ENCODE measurements at regions not wholly inside any gene's neighbourhood (a gene's known extent, or its start where the extent isn't known, plus 50 kb on each side); places are given as distances from the start of the nearest gene placed in this dataset.
A peak's percentile ranks its signal among the peaks of the same experiment; 100 is the strongest.

GRCh38 chr10:83673316-83673715 lies 466.0 kb upstream of the GHITM start:
- H3K27ac Mint-ChIP-seq, result no peak overlapping the region
- Histone ChIP-seq H3K9me3 (ENCODE audit: control insufficient read depth in 2 of 3, low read length in 3 of 3) (no peaks in the 10 kb centered on the region), H3K36me3 (ENCODE audit: control insufficient read depth in 2 of 3, insufficient read depth in 3 of 3, low read length in 3 of 3) (no peaks in the 10 kb centered on the region), H3K4me3 (ENCODE audit: low read length) (no peak overlapping the region), H3K27ac (ENCODE audit: low read depth, low read length) (no peak overlapping the region), H3K27me3 (ENCODE audit: control insufficient read depth in 2 of 2, insufficient read depth in 2 of 2, low read length in 2 of 2) (no peaks in the 10 kb centered on the region), H3K4me1 (ENCODE audit: control insufficient read depth in 2 of 2, insufficient read depth in 2 of 2, low read length in 2 of 2) (no peaks in the 10 kb centered on the region)
- H3K36me3 Mint-ChIP-seq, result no peaks in the 10 kb centered on the region
- no peaks in the 10 kb centered on the region for H3K4me1 Mint-ChIP-seq
- H3K27me3 Mint-ChIP-seq, result no peaks in the 10 kb centered on the region
- intact Hi-C loops (cut with micrococcal nuclease), result no loop called here
- peaks cover 0 to 8% (median 0%) of the 10 kb centered on the region in 11 donors for H3K9me3 Mint-ChIP-seq
- ChIA-PET CTCF (no interaction called here), POLR2A (no interaction called here)
- no peak for DNase-seq
- no peak overlapping the region for H3K4me3 Mint-ChIP-seq
- ATAC-seq, result no peak

DNA sequence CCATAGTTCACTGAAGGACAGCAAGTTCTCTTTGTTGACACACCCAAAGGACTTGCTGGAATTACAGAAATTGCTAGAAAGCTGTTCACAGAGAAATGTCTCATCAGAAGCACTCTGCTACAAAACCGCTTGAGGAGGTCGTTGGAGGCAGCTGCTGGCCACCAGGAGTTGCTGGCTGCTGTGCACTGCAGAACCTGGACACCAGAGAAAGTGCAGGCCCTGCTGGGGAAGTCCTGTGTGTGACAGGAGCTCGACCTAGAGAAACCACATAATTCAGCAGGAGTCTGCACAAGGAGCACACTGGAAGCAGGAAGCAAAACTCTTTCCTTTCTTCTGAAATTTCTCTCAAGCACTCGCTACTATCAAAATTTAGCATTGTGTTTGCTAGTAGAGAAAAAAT lies 461.5 kb upstream of the GHITM start:
- Histone ChIP-seq H3K36me3 (ENCODE audit: control insufficient read depth in 2 of 3, insufficient read depth in 3 of 3, low read length in 3 of 3) (no peaks in the 10 kb centered on the region), H3K27ac (ENCODE audit: low read depth, low read length) (no peak overlapping the region), H3K4me1 (ENCODE audit: control insufficient read depth in 2 of 2, insufficient read depth in 2 of 2, low read length in 2 of 2) (no peaks in the 10 kb centered on the region), H3K4me3 (ENCODE audit: low read length) (no peak overlapping the region), H3K9me3 (ENCODE audit: control insufficient read depth in 2 of 3, low read length in 3 of 3) (no peaks in the 10 kb centered on the region), H3K27me3 (ENCODE audit: control insufficient read depth in 2 of 2, insufficient read depth in 2 of 2, low read length in 2 of 2) (no peaks in the 10 kb centered on the region)
- no peak for ATAC-seq
- peaks cover 0 to 5% (median 0%) of the 10 kb centered on the region in 11 donors for H3K9me3 Mint-ChIP-seq
- no peak overlapping the region for H3K27ac Mint-ChIP-seq
- intact Hi-C loops (cut with micrococcal nuclease), result no loop called here
- ChIA-PET CTCF (no interaction called here), POLR2A (no interaction called here)
- no peak overlapping the region for H3K4me3 Mint-ChIP-seq
- no peaks in the 10 kb centered on the region for H3K27me3 Mint-ChIP-seq
- no peak for DNase-seq
- peaks cover 0 to 12% (median 0%) of the 10 kb centered on the region in 7 donors for H3K4me1 Mint-ChIP-seq
- no peaks in the 10 kb centered on the region for H3K36me3 Mint-ChIP-seq

- Histone ChIP-seq H3K36me3 (ENCODE audit: control insufficient read depth in 2 of 3, insufficient read depth in 3 of 3, low read length in 3 of 3) (no peaks in the 10 kb centered on the region), H3K4me1 (ENCODE audit: control insufficient read depth in 2 of 2, insufficient read depth in 2 of 2, low read length in 2 of 2) (no peaks in the 10 kb centered on the region), H3K27me3 (ENCODE audit: control insufficient read depth in 2 of 2, insufficient read depth in 2 of 2, low read length in 2 of 2) (no peaks in the 10 kb centered on the region), H3K9me3 (ENCODE audit: control insufficient read depth in 2 of 3, low read length in 3 of 3) (no peaks in the 10 kb centered on the region), H3K27ac (ENCODE audit: low read depth, low read length) (no peak overlapping the region), H3K4me3 (ENCODE audit: low read length) (no peak overlapping the region)
- H3K36me3 Mint-ChIP-seq, result no peaks in the 10 kb centered on the region
- CTCF ChIA-PET, result no interaction called here
- H3K4me1 Mint-ChIP-seq, result peaks cover 0 to 12% (median 0%) of the 10 kb centered on the region in 7 donors
- no peak for ATAC-seq
- no peak overlapping the region for H3K27ac Mint-ChIP-seq
- DNase-seq, result no peak
- H3K4me3 Mint-ChIP-seq, result no peak overlapping the region
- H3K27me3 Mint-ChIP-seq, result no peaks in the 10 kb centered on the region
- peaks cover 0 to 5% (median 0%) of the 10 kb centered on the region in 11 donors for H3K9me3 Mint-ChIP-seq
- POLR2A ChIA-PET, result interaction anchor here (0.8 kb wide), 1 partner anchor 376 kb away, joined by 4 read pairs; no protein-coding TSS in a partner anchor
- intact Hi-C loops (cut with micrococcal nuclease), result no loop called here
These were observed 460.5 kb upstream of the GHITM start for GRCh38 chr10:83678850-83679249.

DNA sequence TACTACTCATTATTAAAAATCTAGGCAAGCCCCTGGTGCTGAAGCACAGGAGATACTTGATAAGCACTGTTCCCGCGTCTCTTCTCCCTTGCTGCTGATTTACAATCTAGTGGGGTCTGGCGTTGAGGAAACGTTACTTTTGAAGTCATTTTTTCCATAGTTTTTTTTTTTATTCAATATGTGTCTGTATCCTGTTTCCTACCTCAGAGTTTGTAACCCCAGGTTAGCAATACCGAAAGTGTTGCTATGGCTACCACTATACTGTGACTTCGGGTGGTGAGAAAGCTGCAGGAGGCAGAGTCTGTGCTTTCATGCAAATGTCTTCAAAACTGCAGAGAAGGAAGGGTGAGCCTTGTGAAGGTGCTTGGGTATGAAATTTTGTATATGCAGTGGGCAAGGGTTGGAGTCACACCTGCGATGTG lies 458.8 kb upstream of the GHITM start:
- Histone ChIP-seq H3K4me1 (ENCODE audit: control insufficient read depth in 2 of 2, insufficient read depth in 2 of 2, low read length in 2 of 2) (no peaks in the 10 kb centered on the region), H3K27me3 (ENCODE audit: control insufficient read depth in 2 of 2, insufficient read depth in 2 of 2, low read length in 2 of 2) (no peaks in the 10 kb centered on the region), H3K9me3 (ENCODE audit: control insufficient read depth in 2 of 3, low read length in 3 of 3) (no peaks in the 10 kb centered on the region), H3K36me3 (ENCODE audit: control insufficient read depth in 2 of 3, insufficient read depth in 3 of 3, low read length in 3 of 3) (no peaks in the 10 kb centered on the region), H3K27ac (ENCODE audit: low read depth, low read length) (no peak overlapping the region), H3K4me3 (ENCODE audit: low read length) (no peak overlapping the region)
- ATAC-seq (peak; percentile 27), DNase-seq (peak in 1 of 9 donors; percentile 24)
- Mint-ChIP-seq H3K27me3 (no peaks in the 10 kb centered on the region), H3K4me3 (peak overlapping the region in 2 of 10 donors; percentile 0 to 24), H3K9me3 (peaks cover 0 to 4% (median 0%) of the 10 kb centered on the region in 11 donors), H3K36me3 (no peaks in the 10 kb centered on the region), H3K27ac (peak overlapping the region in 1 of 9 donors; percentile 14), H3K4me1 (peaks cover 0 to 12% (median 0%) of the 10 kb centered on the region in 7 donors)
- ChIA-PET POLR2A (no interaction called here), CTCF (no interaction called here)
- intact Hi-C loops (cut with micrococcal nuclease), result no loop called here

DNA sequence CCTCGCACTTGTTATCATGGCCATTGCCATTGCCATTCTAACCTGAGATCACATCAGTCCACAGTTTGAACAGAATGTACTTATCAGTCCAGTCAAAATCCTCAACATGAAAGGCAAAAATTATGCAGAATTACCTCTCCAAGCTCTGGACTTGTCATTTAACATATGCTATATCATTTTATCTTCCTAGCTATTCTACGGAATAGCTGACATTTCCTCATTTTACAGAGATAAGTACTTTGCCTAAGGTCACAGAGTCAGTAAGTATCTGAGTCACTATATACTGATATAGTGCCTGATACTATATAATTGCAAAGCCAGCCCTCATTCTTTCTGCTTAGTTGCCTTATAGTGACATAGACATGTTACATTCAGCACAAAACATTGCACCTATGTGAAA lies 456.9 kb upstream of the GHITM start:
- Histone ChIP-seq H3K4me1 (ENCODE audit: control insufficient read depth in 2 of 2, insufficient read depth in 2 of 2, low read length in 2 of 2) (no peaks in the 10 kb centered on the region), H3K9me3 (ENCODE audit: control insufficient read depth in 2 of 3, low read length in 3 of 3) (no peaks in the 10 kb centered on the region), H3K27me3 (ENCODE audit: control insufficient read depth in 2 of 2, insufficient read depth in 2 of 2, low read length in 2 of 2) (no peaks in the 10 kb centered on the region), H3K27ac (ENCODE audit: low read depth, low read length) (no peak overlapping the region), H3K4me3 (ENCODE audit: low read length) (no peak overlapping the region), H3K36me3 (ENCODE audit: control insufficient read depth in 2 of 3, insufficient read depth in 3 of 3, low read length in 3 of 3) (no peaks in the 10 kb centered on the region)
- Mint-ChIP-seq H3K27me3 (no peaks in the 10 kb centered on the region), H3K4me1 (peaks cover 0 to 12% (median 0%) of the 10 kb centered on the region in 7 donors), H3K4me3 (no peak overlapping the region), H3K27ac (no peak overlapping the region), H3K9me3 (peaks cover 0 to 4% (median 0%) of the 10 kb centered on the region in 11 donors), H3K36me3 (no peaks in the 10 kb centered on the region)
- DNase-seq (no peak), ATAC-seq (no peak)
- intact Hi-C loops (cut with micrococcal nuclease), result no loop called here
- CTCF ChIA-PET, result no interaction called here
- POLR2A ChIA-PET, result no interaction called here

- H3K27ac ChIP-seq (ENCODE audit: low read depth, low read length), result no peak overlapping the region
- Mint-ChIP-seq H3K4me3 (no peak overlapping the region), H3K27ac (no peak overlapping the region), H3K9me3 (peaks cover 0 to 4% (median 0%) of the 10 kb centered on the region in 11 donors), H3K4me1 (peaks cover 0 to 7% (median 0%) of the 10 kb centered on the region in 7 donors), H3K27me3 (no peaks in the 10 kb centered on the region), H3K36me3 (no peaks in the 10 kb centered on the region)
- POLR2A ChIA-PET, result no interaction called here
- no peaks in the 10 kb centered on the region for H3K27me3 ChIP-seq (ENCODE audit: control insufficient read depth in 2 of 2, insufficient read depth in 2 of 2, low read length in 2 of 2)
- H3K36me3 ChIP-seq (ENCODE audit: control insufficient read depth in 2 of 3, insufficient read depth in 3 of 3, low read length in 3 of 3), result no peaks in the 10 kb centered on the region
- H3K4me3 ChIP-seq (ENCODE audit: low read length), result no peak overlapping the region
- DNase-seq, result no peak
- no peaks in the 10 kb centered on the region for H3K9me3 ChIP-seq (ENCODE audit: control insufficient read depth in 2 of 3, low read length in 3 of 3)
- no peak for ATAC-seq
- CTCF ChIA-PET, result no interaction called here
- no peaks in the 10 kb centered on the region for H3K4me1 ChIP-seq (ENCODE audit: control insufficient read depth in 2 of 2, insufficient read depth in 2 of 2, low read length in 2 of 2)
- intact Hi-C loops (cut with micrococcal nuclease), result no loop called here
These were observed 453.9 kb upstream of the GHITM start for GRCh38 chr10:83685458-83685857.

GRCh38 chr10:83691791-83692596 lies 447.3 kb upstream of the GHITM start:
- Histone ChIP-seq H3K36me3 (ENCODE audit: control insufficient read depth in 2 of 3, insufficient read depth in 3 of 3, low read length in 3 of 3) (no peaks in the 10 kb centered on the region), H3K27ac (ENCODE audit: low read depth, low read length) (no peak overlapping the region), H3K9me3 (ENCODE audit: control insufficient read depth in 2 of 3, low read length in 3 of 3) (peaks cover 0 to 3% (median 0%) of the 10 kb centered on the region in 3 experiments), H3K27me3 (ENCODE audit: control insufficient read depth in 2 of 2, insufficient read depth in 2 of 2, low read length in 2 of 2) (no peaks in the 10 kb centered on the region), H3K4me1 (ENCODE audit: control insufficient read depth in 2 of 2, insufficient read depth in 2 of 2, low read length in 2 of 2) (no peaks in the 10 kb centered on the region), H3K4me3 (ENCODE audit: low read length) (no peak overlapping the region)
- H3K27ac Mint-ChIP-seq, result no peak overlapping the region
- DNase-seq (no peak), ATAC-seq (no peak)
- H3K9me3 Mint-ChIP-seq, result peaks cover 0 to 4% (median 0%) of the 10 kb centered on the region in 11 donors
- no peaks in the 10 kb centered on the region for H3K27me3 Mint-ChIP-seq
- H3K36me3 Mint-ChIP-seq, result no peaks in the 10 kb centered on the region
- H3K4me1 Mint-ChIP-seq, result no peaks in the 10 kb centered on the region
- H3K4me3 Mint-ChIP-seq, result no peak overlapping the region
- ChIA-PET POLR2A (no interaction called here), CTCF (no interaction called here)
- intact Hi-C loops (cut with micrococcal nuclease), result no loop called here

Measured in naive thymus-derived CD4-positive, alpha-beta T cell (primary cell).